ENCODE measurements at regions not wholly inside any gene's neighbourhood (a gene's known extent, or its start where the extent isn't known, plus 50 kb on each side); places are given as distances from the start of the nearest gene placed in this dataset.

- TF ChIP-seq, protein P1, sequence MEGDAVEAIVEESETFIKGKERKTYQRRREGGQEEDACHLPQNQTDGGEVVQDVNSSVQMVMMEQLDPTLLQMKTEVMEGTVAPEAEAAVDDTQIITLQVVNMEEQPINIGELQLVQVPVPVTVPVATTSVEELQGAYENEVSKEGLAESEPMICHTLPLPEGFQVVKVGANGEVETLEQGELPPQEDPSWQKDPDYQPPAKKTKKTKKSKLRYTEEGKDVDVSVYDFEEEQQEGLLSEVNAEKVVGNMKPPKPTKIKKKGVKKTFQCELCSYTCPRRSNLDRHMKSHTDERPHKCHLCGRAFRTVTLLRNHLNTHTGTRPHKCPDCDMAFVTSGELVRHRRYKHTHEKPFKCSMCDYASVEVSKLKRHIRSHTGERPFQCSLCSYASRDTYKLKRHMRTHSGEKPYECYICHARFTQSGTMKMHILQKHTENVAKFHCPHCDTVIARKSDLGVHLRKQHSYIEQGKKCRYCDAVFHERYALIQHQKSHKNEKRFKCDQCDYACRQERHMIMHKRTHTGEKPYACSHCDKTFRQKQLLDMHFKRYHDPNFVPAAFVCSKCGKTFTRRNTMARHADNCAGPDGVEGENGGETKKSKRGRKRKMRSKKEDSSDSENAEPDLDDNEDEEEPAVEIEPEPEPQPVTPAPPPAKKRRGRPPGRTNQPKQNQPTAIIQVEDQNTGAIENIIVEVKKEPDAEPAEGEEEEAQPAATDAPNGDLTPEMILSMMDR (IDR thresholded peaks at IDR 0.05), result no peak
- TF ChIP-seq POLR2A (IDR thresholded peaks at IDR 0.05), result no peak
These were observed 106.9 kb upstream of the SGK1 start for GRCh38 chr6:134424798-134425170.
